ENCODE measurements at regions not wholly inside any gene's neighbourhood (a gene's known extent, or its start where the extent isn't known, plus 50 kb on each side); places are given as distances from the start of the nearest gene placed in this dataset.

DNA sequence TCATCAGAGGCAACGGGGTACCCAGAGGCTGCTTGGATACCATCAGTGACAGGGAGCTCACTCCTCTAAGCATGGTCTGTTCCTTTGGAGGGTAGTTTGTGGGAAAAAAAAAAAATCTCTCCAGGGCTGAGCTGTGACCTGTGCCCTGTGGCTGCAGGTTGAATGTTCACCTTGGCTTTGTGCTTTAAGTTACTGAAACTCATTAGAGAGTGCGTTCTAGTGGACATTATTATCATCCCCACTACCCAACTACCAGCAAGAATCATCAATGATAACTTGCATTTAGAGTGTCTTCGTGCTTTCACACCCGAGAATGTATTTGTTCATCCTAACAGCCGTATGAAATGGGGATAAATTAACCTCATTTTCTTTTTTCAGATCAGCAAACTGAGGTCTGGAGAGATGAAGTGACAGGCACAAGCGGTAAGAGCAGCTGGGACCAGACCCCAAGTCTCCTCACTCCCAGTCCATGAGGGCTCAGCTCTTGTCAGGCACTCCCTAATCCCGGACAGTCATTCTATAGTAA is 157.5 kb upstream of the MYCN start:
- intact Hi-C loops (cut with DNase I, micrococcal nuclease), result no loop called here
- no peaks in the 10 kb centered on the region for H3K4me1 ChIP-seq (ENCODE audit: insufficient read depth, low read length)

DNA sequence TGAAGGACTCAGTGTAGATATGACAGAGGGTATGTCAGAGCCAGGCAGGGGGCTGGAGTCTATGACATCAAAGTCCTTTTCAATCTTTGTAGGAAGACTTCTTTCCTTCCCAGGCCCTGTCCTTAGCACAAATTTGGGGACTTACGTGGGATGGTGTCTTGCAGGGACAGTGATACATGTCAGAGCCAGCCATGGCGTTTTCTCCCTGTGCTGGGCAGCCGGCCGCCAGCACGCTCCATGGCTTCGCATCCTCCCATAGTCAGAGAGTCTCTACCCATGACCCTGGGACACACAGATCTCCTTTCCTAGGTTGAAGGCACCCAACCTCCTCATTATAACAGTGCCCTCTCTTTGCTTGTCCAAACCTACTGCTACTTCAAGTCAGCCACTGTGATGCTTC is 156.9 kb upstream of the MYCN start:
- no peak overlapping the region for H3K4me3 Mint-ChIP-seq
- Histone ChIP-seq H3K27me3 (ENCODE audit: control insufficient read depth in 1 of 2, insufficient read depth in 2 of 2, low read length in 2 of 2) (no peaks in the 10 kb centered on the region), H3K27ac (ENCODE audit: low read depth in 1 of 2, low read length in 2 of 2) (no peak overlapping the region), H3K36me3 (ENCODE audit: insufficient read depth, low read length) (no peaks in the 10 kb centered on the region), H3K9me3 (ENCODE audit: control insufficient read depth in 1 of 2, insufficient read depth in 1 of 2, low read length in 2 of 2) (peaks cover 0 to 10% of the 10 kb centered on the region in 2 experiments), H3K4me3 (ENCODE audit: low read length) (no peak overlapping the region), H3K4me1 (ENCODE audit: insufficient read depth, low read length) (no peaks in the 10 kb centered on the region)
- peaks cover 3% of the 10 kb centered on the region for H3K27me3 Mint-ChIP-seq
- ChIA-PET CTCF (no interaction called here), POLR2A (no interaction called here)
- H3K4me1 Mint-ChIP-seq (ENCODE audit: low read depth), result no peaks in the 10 kb centered on the region
- intact Hi-C loops (cut with DNase I, micrococcal nuclease), result no loop called here
- H3K27ac Mint-ChIP-seq, result no peak overlapping the region
- ATAC-seq (ENCODE audit: poor library complexity), result no peak
- H3K36me3 Mint-ChIP-seq (ENCODE audit: low read depth), result no peaks in the 10 kb centered on the region
- DNase-seq, result no peak
- TF ChIP-seq, protein P1, sequence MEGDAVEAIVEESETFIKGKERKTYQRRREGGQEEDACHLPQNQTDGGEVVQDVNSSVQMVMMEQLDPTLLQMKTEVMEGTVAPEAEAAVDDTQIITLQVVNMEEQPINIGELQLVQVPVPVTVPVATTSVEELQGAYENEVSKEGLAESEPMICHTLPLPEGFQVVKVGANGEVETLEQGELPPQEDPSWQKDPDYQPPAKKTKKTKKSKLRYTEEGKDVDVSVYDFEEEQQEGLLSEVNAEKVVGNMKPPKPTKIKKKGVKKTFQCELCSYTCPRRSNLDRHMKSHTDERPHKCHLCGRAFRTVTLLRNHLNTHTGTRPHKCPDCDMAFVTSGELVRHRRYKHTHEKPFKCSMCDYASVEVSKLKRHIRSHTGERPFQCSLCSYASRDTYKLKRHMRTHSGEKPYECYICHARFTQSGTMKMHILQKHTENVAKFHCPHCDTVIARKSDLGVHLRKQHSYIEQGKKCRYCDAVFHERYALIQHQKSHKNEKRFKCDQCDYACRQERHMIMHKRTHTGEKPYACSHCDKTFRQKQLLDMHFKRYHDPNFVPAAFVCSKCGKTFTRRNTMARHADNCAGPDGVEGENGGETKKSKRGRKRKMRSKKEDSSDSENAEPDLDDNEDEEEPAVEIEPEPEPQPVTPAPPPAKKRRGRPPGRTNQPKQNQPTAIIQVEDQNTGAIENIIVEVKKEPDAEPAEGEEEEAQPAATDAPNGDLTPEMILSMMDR (IDR thresholded peaks at IDR 0.05), result no peak
- H3K9me3 Mint-ChIP-seq, result no peaks in the 10 kb centered on the region

More for the DNA sequence above, 157.5 kb upstream of the MYCN start:
- no peak for DNase-seq
- Histone ChIP-seq H3K4me3 (ENCODE audit: low read length) (no peak overlapping the region), H3K27me3 (ENCODE audit: control insufficient read depth in 1 of 2, insufficient read depth in 2 of 2, low read length in 2 of 2) (no peaks in the 10 kb centered on the region), H3K9me3 (ENCODE audit: control insufficient read depth in 1 of 2, insufficient read depth in 1 of 2, low read length in 2 of 2) (peaks cover 0 to 9% of the 10 kb centered on the region in 2 experiments), H3K36me3 (ENCODE audit: insufficient read depth, low read length) (no peaks in the 10 kb centered on the region), H3K27ac (ENCODE audit: low read depth in 1 of 2, low read length in 2 of 2) (no peak overlapping the region)
- H3K4me1 Mint-ChIP-seq (ENCODE audit: low read depth), result no peaks in the 10 kb centered on the region
- H3K9me3 Mint-ChIP-seq, result no peaks in the 10 kb centered on the region
- H3K27ac Mint-ChIP-seq, result no peak overlapping the region
- peaks cover 3% of the 10 kb centered on the region for H3K27me3 Mint-ChIP-seq
- H3K4me3 Mint-ChIP-seq, result no peak overlapping the region
- ChIA-PET POLR2A (no interaction called here), CTCF (no interaction called here)
- H3K36me3 Mint-ChIP-seq (ENCODE audit: low read depth), result no peaks in the 10 kb centered on the region
- TF ChIP-seq, protein P1 (IDR thresholded peaks at IDR 0.05), result no peak
- no peak for ATAC-seq (ENCODE audit: poor library complexity)

DNA sequence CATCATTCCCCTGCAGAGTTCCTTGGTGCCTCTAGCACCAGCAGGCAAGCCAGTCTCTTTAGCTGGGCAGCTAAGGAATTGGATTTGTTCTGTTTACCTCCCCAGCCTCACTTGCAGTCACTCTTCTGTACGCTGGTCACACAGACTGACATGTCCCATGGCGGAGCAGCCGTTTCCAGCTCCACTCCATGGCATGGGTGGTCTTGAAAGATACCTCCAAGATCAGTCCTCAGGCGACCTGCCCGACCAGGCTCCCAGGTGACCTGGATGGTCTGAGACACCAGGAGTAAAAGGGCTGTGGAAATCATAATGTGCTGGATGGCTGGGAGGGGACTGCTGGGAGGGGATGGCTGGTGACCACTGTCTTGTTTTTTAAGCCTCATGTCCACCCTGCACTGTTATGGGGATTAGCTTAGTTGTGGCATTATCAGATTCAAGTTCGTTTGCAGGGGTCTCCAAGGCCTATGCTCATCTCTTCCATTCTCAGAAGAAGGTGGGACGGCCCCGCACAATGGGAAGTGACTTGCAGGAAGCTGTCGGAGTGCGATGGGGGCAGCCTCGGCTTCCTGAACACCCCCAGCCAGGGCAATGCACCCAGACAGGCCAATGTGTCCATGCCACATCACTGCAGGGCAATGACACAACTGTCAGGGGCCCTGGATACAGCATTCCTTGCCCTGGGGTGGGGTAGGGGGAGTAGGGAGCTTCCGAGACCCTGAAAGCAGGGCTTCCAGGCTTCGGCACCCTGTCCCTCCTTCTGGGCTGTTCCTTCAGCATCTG is 156.1 kb upstream of the MYCN start:
- Histone ChIP-seq H3K4me1 (ENCODE audit: insufficient read depth, low read length) (no peaks in the 10 kb centered on the region), H3K27me3 (ENCODE audit: control insufficient read depth in 1 of 2, insufficient read depth in 2 of 2, low read length in 2 of 2) (no peaks in the 10 kb centered on the region), H3K4me3 (ENCODE audit: low read length) (no peak overlapping the region), H3K36me3 (ENCODE audit: insufficient read depth, low read length) (no peaks in the 10 kb centered on the region), H3K27ac (ENCODE audit: low read depth in 1 of 2, low read length in 2 of 2) (no peak overlapping the region), H3K9me3 (ENCODE audit: control insufficient read depth in 1 of 2, insufficient read depth in 1 of 2, low read length in 2 of 2) (peaks cover 0 to 14% of the 10 kb centered on the region in 2 experiments)
- TF ChIP-seq, protein P1 (IDR thresholded peaks at IDR 0.05), result no peak
- intact Hi-C loops (cut with DNase I, micrococcal nuclease), result no loop called here
- Mint-ChIP-seq H3K9me3 (no peaks in the 10 kb centered on the region), H3K4me1 (ENCODE audit: low read depth) (no peaks in the 10 kb centered on the region), H3K4me3 (no peak overlapping the region), H3K27me3 (peaks cover 3% of the 10 kb centered on the region), H3K27ac (no peak overlapping the region), H3K36me3 (ENCODE audit: low read depth) (no peaks in the 10 kb centered on the region)
- DNase-seq (no peak), ATAC-seq (ENCODE audit: poor library complexity) (no peak)
- ChIA-PET POLR2A (no interaction called here), CTCF (no interaction called here)
